HG03439 (cell line): ENCODE measurements at regions not wholly inside any gene's neighbourhood (a gene's known extent, or its start where the extent isn't known, plus 50 kb on each side); places are given as distances from the start of the nearest gene placed in this dataset.

Source experiments
- ATAC-seq: cut with Tn5 transposase; IDR thresholded peaks from one replicate; pipeline ENCODE4 v1.9.1; 2021; ENCODE audit warnings: mild to moderate bottlenecking, moderate library complexity; ENCODE audit not compliant: unreplicated experiment

DNA sequence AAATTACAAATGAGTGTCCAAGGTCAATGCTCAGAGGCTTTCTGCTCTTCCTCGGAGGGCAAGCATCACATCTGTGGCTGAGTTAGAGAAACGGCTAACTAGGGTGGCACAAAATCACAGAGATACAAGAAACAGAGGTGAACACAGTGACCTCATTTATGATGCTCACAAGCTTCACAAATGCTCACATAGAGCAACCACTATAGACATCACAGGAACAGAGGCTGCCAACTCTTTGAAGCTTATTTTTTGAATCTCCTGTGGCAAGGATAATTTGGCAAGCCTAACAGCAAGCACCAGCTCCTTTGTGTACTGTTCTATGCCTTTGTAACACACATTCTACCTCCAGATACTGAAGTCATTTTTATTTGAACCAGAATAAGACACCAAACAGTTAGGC, 416.5 kb upstream of the DDI1 start:
- no peak for ATAC-seq

DNA sequence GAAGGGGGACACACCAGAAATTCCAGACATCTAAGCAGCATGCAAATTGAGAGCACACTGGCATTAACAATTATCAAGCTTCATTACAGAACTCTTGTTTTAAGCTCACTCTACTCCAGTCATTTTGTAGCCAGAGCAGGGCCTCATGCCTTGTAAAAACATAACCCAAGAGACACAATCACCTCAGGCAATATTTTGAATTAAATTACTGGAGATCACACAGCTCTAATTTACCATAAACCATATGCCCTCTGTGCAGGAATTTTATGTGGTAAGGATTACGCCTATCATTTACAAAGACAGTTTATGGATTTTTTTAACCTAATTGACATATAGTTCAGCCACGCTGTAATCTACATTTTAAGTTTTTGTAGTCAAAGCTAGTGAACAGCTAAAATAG, 414.1 kb upstream of the DDI1 start:
- no peak for ATAC-seq

- ATAC-seq: peak; percentile 74
Observed at GRCh38 chr11:103623933-103624332, 412.5 kb upstream of the DDI1 start.

DNA sequence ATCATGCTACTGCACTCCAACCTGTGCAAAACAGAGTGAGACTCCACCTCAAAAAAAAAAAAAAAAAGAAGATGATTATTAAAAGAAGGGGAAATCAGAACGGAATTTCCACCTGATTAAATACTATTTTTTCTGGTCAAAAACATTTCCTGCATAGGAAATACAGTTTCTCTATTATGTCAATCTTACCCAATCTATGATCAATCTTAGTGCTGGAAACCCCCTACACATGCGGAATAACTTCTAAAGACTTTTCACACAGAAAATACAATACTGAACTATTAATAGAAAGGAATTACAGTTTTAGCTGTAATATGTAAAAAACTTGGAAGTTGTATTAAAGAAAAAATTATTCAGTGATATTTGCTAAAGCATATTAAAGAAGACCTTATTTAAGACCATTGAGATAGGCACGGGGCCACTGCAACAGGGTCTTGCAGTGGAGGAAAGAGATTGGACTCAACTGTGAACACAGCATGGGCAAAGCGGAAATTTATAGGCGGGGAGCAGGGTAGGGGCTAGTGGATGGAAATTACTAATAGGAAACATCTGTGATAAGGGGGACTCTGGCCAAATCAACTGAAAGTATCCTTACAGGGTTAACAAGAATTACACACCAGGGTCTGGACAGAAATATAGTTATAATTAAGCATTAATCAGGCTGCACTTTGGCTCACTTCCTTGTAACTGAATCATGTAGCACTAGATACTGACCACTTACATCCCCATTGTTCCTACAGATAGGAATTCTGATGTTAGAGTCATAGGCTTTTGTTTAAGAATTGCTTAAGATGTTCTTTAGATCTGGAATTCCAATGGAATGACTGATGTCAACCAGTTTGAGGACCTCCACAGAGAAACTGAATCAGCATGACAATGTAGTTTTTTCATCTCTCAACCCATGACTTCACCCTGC, 411.5 kb upstream of the DDI1 start:
- ATAC-seq: no peak

GRCh38 chr11:103625624-103625965, 410.8 kb upstream of the DDI1 start:
- ATAC-seq: no peak

GRCh38 chr11:103628121-103628520, 408.3 kb upstream of the DDI1 start:
- ATAC-seq: no peak

GRCh38 chr11:103631841-103632240, 404.6 kb upstream of the DDI1 start:
- no peak for ATAC-seq

DNA sequence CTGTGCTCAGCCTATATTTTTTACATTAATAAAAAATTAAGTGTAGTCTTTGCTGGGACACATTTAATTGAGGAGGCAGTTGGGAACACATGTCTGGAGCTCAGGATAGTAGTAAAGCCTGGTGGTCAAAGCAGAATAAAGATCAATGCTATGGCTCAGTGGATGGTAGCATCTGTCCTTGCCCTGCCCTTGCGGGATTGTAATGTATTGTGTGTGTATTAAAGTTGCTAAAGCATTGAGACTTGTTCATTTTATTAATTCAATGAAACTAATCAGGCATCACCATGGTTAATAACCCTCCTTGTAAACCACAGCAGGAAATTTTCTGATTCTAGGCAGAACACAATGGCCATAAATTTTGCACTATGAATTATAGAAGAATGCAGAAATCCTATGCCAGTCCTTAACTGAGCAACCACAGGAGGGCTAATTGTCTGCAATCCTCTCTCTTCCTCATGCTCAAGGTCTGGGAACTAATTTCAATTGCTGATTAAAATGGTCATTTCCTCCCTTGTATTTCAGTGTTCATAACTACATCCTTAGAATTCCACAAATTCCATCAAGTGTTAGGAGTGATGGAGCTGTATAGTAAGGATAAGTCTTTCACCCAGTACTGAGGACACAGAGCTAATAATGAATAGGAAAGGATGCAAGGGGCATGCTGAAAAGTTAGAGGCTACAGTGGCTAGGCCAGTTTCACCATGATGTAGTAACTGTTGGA, 403.2 kb upstream of the DDI1 start:
- ATAC-seq: no peak

- ATAC-seq: no peak
Observed at GRCh38 chr11:103633819-103634590, 402.4 kb upstream of the DDI1 start.

GRCh38 chr11:103636232-103636631, 400.2 kb upstream of the DDI1 start:
- no peak for ATAC-seq

DNA sequence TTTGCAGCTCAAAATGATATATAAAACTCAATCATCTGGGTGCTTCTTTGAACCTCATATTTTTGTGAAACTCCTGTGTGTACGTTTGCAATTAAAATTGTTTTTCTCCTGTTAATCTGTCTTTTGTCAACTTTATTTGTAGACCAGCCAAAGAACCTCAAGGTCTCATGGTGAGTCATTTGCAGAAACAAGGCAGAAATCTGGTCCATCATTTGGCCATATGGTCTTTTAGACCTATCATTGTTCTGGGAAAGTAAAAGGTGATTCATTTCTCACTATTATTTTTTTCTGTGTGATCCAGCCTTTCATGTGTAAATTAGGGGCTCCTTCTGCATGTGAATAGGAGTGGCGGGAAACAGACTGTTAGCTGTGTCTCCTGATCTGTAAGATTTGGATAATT, 399.1 kb upstream of the DDI1 start:
- no peak for ATAC-seq

DNA sequence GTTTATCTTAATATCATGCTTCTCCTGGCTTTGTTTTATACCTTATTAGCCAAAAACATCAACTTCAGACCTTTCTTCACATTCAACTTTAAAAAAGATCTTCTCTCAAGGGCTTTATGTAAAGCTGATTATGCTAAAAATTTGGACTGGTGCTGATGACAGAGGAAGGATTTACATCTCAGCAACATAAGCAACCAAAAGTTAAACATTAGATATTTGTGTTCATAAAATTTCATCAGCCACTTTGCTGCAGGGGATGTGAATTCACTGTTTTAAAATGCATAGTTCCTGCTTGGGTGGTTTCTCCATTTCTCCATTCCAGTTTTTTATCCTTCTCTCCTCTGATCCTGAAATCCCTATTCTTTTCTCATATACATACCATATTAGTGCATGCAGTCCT, 398.6 kb upstream of the DDI1 start:
- ATAC-seq: no peak

DNA sequence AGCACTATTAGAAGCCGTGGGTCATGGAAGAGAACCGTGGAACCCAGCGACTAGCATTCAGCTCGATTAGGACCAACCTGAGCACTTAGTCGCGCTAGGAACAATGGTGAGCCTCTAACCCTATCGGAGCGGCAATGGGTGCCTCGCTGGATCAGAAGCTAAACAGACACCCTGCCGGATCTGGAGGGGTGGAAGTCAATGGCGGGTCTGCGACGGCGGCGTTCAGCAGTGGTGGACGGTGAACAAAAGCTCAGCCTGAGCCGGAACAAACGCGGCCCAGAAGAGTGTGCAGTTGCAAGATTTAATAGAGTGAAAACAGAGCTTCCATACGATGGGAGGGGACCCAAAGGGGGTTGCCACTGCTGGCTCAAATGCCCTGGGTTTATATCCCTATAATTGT, 391.8 kb upstream of the DDI1 start:
- no peak for ATAC-seq

DNA sequence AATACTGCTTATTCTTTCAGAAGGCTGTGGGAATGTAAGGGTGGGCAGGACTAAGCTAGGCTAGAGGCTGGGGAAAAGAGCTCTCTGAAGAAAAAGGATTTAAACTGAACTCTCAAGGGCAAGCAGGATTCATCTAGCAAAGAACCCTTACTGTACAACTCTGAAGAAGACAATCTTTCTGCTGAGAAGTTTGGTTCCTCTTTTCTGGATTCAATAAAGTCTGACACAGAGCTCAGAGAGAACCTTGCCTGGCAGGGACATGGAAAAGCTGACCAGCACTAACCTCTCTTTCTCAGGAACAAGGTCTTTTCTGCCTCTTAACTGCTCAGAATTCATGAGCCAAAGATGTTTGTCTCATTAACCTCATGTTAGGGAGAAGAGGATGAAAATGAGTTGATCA, 388.4 kb upstream of the DDI1 start:
- no peak for ATAC-seq

DNA sequence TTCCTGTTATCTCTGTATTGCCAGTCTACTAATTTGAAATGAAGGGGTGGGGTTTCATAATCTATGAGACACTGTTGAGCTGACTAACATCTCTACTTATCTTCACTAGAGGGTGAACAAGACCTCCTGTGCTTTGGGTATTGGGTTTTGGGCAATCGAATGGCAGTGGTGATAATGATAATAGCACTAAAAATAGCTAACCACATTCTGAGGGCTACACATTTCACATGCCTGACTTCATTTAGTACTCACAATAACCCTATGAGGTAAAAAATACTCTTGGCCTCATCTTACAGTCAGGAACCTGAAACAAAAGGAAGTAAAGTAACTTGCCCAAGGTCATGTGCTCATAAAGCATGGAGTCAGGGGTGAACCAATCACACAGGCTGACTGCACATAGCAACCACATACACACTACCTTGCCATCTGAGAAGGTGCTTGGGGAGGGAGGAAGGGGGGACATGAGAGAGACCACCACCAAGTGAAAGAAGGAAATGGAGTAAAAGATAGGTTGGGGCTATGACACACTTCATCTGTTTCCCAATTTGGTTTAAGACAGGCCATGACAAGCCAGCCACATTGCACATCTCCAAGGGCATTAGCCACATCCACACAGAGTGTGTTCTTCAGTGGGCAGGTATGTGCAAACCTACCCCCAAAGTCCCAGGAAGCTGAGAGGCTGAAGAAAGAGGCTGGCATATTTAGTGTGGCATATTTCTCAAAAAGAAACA, 387.6 kb upstream of the DDI1 start:
- ATAC-seq: peak; percentile 54

- no peak for ATAC-seq
Observed at GRCh38 chr11:103649401-103649895, 387.0 kb upstream of the DDI1 start.

- no peak for ATAC-seq
Observed at GRCh38 chr11:103650330-103650729, 386.1 kb upstream of the DDI1 start.

DNA sequence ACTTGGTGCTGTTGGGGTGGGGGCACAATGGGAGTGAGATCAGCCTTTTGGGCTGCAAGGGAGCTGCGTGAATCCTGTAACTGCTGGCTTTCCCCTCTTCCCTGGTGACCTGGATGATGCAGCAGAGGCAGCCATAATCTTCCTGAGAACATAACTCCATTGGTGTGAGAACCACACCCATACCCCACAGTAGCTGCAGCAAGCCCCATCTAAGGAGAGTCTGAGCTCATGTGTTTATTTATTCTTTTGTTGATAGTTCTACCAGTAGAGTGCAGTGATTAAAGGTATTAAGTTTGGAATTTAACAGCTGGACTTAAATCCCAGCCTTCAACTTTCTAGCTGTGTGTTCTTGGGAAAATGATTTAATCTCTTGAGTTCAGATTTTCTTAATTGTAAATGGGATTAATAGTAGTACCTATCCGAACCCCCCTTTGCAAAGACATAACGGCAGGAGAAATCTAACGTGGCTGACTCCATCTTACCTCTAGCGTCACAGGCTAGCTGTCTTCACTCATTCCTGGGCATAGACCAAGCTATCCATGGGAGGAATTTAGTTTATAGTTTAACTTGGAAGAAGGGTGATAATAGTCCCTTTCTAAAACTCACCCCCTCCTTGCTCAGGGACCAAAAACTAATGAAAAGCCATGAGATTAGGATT, 385.0 kb upstream of the DDI1 start:
- ATAC-seq: no peak

GRCh38 chr11:103652013-103652412, 384.4 kb upstream of the DDI1 start:
- ATAC-seq: no peak

GRCh38 chr11:103656382-103656781, 380.1 kb upstream of the DDI1 start:
- ATAC-seq: no peak
